Stimulated activated CD4-positive, alpha-beta T cell treated with anti-CD3 and anti-CD28 coated beads, TNF-alpha, amount 100 ng/mL, for 48 hours (primary cell): ENCODE measurements at regions not wholly inside any gene's neighbourhood (a gene's known extent, or its start where the extent isn't known, plus 50 kb on each side); places are given as distances from the start of the nearest gene placed in this dataset.
A peak's percentile ranks its signal among the peaks of the same experiment; 100 is the strongest.
"Not testable (repeated sequence)": the region's sequence is repeated elsewhere in the genome, so short reads cannot be mapped to it uniquely, and the experiment has no call there.

Experiments used
- DNase-seq, 3 donors: peaks; one replicate each; pipeline ENCODE4 v3.0.0-alpha.2; 2020; ENCODE audit warnings: low read depth in 3 of 3

GRCh38 chr1:148315071-148315811 lies 163.2 kb upstream of the NBPF11 start:
- no peak for DNase-seq

- no peak for DNase-seq
These were observed 158.7 kb upstream of the NBPF11 start for GRCh38 chr1:148310807-148311206.

DNA sequence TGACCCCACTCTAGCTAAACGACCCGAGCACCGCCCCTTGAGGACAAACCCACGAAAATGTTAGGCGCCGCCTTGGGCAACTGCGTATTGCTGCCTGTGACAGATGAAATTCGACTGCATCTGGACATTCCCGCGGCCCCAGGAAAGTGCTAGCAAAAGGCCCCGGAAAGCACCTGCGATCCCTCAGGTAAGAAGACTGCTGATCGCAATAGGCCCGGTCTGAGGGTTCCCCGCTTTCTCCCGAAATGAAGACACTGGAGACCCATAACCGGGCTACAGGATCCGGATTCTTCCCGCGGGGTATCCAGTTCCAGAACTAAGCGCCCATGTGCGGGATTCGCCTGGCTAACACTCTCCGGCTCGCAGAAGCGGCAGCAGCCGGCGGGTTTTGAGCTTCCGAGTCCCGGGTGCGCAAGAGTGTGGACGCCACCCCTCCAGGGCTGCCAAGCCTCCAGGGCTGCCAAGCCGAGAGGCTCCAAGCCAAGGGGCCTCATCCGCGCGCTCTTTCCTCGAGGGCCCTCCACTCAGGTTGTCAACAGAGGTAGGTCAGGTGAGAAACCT lies 157.9 kb upstream of the NBPF11 start:
- no peak for DNase-seq

DNA sequence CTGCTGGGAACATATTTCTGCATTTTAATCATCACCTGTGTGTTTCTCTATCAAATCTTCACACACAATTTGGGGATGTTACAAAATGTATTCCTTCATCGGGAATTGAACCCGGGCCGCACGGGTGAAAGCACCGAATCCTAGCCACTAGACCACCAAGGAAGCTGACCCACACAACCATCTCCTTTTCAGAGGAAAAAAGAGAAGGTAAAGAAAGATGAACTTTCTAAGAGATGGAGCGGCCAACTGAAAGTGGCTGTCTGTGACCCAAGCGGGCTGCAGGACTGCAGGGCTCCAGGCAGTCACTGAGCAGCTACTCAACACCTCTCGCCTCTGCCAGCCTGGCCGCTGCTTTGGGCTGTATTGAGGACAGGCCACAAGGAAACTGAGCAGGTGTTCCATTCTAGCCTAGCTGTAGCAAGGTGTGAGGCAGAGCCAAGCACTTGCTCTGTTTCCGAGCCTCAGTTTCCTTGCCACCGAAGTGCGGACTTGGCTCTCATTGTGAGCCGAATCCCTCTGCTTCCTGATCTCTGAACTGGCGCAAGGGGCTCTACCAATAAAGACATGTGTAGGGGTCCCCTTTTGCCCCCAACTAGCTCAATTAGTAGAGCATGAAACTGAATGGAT lies 156.9 kb upstream of the NBPF11 start:
- no peak for DNase-seq

GRCh38 chr1:148307583-148308185 lies 155.6 kb upstream of the NBPF11 start:
- no peak for DNase-seq

DNA sequence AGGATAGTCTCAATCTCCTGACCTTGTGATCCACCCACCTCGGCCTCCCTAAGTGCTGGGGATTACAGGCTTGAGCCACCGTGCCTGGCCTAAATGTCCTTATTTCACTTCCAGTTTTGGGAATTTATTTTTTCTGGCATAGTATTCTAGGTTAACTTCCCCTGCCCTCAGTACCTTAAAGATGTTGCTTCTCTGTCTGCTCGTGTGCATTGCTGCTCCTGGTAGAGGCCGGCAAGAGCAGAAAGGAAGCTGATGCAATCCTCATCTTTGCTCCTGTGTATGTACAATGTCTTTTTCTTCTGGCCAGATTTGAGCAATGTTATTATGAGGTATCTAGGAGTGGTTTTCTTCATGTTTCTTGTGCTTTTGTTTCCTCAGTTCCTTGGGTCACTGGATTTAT lies 152.9 kb upstream of the NBPF11 start:
- not testable (repeated sequence) for DNase-seq

DNA sequence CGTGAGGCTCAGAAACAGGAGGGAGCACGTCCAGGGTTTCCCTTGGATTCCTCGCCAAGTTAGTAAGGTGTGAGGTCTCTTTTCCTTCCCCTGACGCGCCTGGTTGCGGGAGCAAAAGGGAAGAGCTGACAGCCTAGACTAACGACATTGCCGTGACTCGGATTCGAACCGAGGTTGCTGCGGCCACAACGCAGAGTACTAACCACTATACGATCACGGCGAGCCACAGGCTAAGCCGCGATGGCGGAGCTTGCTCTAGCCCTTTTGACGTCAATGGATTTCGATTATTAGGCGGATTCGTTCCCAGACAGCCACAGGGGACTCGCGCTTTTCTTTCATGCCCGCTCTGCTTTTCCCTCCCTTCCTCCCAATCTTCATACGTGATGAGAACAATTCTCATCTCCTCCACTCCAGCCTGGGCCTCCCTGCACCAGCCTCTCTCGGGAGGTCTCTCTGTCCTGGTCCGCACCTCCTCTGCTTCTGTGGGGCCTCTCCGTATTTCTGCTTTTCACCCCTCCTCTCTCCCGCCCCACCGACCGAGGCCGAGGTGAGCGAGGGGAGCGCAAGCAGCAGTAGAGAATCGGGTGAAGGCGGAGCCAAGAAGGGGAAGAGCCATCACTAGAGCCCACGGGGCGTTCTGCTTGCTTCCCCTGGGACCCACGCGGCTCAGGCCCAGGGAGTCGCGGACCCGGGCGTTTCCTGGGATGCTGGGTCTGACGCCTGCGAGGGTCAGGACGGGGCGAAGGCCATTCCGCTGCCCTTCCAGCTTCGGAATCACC lies 150.7 kb upstream of the NBPF11 start:
- peak; percentile 31 to 71 (median 69) for DNase-seq

DNA sequence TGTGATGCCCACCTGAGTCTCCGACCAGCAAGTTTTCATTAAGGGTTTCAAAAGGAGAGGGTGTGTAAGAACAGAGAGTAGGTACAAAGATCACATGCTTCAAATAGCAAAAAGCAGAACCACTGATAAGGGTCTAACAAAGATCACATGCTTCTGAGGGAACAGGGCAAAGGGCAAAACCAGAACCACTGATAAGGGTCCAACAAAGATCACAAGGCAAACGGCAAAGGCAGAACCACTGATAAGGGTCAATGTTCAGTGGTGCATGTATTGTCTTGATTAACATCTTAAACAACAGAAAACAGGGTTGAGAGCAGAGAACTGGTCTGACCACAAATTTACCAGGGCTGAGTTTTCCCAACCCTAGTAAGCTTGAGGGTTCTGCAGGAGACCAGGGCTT lies 145.8 kb upstream of the NBPF11 start:
- DNase-seq: not testable (repeated sequence)

DNA sequence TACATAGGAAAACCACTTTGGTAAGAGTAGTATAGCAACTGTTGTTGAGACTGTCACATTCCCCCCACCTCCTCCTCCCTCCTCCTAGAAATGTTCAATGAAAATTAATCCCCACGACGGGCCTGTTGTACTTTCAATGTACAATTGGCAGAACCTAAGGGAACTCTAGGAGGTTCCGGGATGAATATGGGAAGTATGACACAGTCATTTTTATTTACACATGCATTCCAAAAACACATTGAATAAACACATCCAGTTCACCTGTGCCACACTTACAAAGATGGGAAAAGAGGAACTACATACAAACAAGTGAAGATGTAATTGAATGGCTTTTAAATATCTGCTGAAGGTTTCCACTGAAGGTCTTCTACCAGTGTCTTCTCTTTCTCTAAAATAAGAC lies 144.4 kb upstream of the NBPF11 start:
- no peak for DNase-seq

GRCh38 chr1:148294116-148294807 lies 142.2 kb upstream of the NBPF11 start:
- DNase-seq: no peak

DNA sequence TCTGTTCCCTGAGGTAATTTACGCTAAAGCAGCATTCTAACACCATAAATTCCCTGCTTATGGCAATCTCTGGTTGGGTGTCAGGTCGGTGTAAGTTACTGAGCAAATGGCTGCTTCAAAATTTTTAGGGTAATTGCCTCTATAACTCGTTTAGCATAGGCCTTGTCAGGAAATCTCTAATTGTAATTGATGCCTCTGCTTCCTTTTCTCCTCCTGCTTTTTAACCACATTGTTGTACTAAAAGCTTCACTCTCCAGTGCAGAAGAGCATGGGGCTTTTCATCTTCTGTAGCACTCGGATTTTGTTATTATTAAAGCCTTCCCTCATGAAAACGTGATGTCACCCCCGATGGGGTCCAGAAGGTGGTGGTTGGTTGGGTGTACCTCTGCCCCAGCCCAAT lies 141.6 kb upstream of the NBPF11 start:
- no peak for DNase-seq

GRCh38 chr1:148292915-148293314 lies 140.8 kb upstream of the NBPF11 start:
- DNase-seq: no peak

DNA sequence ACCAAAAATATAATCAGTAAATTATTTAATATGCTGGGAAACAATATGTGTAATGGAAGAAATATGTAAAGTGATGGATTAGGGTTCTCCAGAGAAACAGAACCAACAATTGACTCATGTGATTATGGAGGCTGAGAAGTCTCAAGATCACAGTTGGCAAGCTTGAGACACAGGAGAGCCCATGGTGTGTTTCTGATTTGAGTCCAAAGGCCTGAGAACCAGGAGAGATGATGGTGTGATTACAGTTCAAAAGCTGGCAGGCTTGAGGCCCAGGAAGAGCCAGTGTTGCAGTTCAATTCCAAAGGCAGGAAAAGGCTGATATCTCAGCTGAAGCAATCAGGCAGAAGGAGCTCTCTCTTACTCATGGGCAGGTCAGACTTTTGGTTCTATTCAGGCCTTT lies 138.8 kb upstream of the NBPF11 start:
- no peak for DNase-seq

DNA sequence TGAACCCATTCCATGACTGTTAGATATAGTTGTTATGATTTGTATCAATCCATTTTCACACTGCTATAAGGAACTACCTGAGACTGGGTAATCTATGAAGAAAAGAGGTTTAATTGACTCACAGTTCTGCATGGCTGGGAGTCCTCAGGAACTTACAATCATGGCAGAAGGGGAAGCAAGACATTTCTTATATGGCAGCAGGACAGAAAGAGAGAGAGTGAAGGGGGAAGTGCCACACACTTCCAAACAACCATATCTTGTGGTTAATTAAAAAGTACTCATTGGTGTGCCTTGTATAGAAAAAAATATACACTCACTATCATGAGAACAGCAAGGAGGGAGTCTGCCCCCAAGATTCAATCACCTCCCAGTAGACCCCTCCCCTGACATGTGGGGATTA lies 137.6 kb upstream of the NBPF11 start:
- DNase-seq: no peak

DNA sequence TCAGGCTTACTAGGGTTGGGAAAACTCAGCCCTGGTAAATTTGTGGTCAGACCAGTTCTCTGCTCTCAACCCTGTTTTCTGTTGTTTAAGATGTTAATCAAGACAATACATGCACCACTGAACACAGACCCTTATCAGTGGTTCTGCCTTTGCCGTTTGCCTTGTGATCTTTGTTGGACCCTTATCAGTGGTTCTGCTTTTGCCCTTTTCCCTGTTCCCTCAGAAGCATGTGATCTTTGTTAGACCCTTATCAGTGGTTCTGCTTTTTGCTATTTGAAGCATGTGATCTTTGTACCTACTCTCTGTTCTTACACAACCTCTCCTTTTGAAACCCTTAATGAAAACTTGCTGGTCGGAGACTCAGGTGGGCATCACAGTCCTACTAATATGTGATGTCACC lies 133.9 kb upstream of the NBPF11 start:
- not testable (repeated sequence) for DNase-seq

GRCh38 chr1:148280831-148281572 lies 128.9 kb upstream of the NBPF11 start:
- DNase-seq: not testable (repeated sequence)

GRCh38 chr1:148279002-148279542 lies 127.0 kb upstream of the NBPF11 start:
- DNase-seq: not testable (repeated sequence)

- DNase-seq: not testable (repeated sequence)
These were observed 125.8 kb upstream of the NBPF11 start for GRCh38 chr1:148277865-148278279.

- DNase-seq: not testable (repeated sequence)
These were observed 115.0 kb upstream of the NBPF11 start for GRCh38 chr1:148267066-148267465.
